Mucosa of stomach (tissue), 1 donor: ENCODE measurements at regions not wholly inside any gene's neighbourhood (a gene's known extent, or its start where the extent isn't known, plus 50 kb on each side); places are given as distances from the start of the nearest gene placed in this dataset.
"Not testable (repeated sequence)": the region's sequence is repeated elsewhere in the genome, so short reads cannot be mapped to it uniquely, and the experiment has no call there.

Experiments used
- H3K27me3 ChIP-seq: one replicate; pipeline ENCODE4 v1.7.0; 2013; ENCODE audit warnings: mild to moderate bottlenecking, low read length; ENCODE audit not compliant: control insufficient read depth, insufficient read depth
- H3K36me3 ChIP-seq: one replicate; pipeline ENCODE4 v1.7.0; 2013; ENCODE audit warnings: low read length; ENCODE audit not compliant: control insufficient read depth, insufficient read depth
- H3K4me1 ChIP-seq: one replicate; pipeline ENCODE4 v1.7.0; 2013; ENCODE audit warnings: mild to moderate bottlenecking, low read length; ENCODE audit not compliant: control insufficient read depth, insufficient read depth
- H3K4me3 ChIP-seq: one replicate; pipeline ENCODE4 v1.7.0; 2013; ENCODE audit warnings: low read length
- H3K9ac ChIP-seq: one replicate; pipeline ENCODE4 v1.7.0; 2013; ENCODE audit warnings: mild to moderate bottlenecking, low read length, moderate library complexity
- H3K9me3 ChIP-seq: one replicate; pipeline ENCODE4 v1.7.0; 2013; ENCODE audit warnings: mild to moderate bottlenecking, low read length, moderate library complexity; ENCODE audit not compliant: control insufficient read depth
- donor health status: Pancreatic carcinoma.

DNA sequence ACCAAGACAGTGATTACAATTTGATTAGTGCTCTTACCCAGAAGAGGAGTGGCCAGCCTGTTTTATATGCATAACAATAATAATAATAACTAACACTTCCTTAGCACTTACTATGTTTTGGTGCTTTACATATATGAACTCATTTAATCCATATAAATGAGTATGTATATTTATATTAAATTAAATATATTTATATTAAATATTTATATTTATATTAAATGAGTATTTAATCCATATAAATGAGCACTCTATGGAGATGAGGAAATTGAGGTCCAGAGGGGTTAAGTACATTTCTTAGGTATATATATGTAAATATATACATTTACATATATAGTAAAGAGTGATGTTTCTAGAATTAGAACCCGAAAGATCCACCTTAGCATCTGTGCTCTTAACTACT, 673.9 kb upstream of the ACVR2A start:
- Histone ChIP-seq H3K27me3 (no peaks in the 10 kb centered on the region), H3K9ac (no peak overlapping the region), H3K4me1 (no peaks in the 10 kb centered on the region), H3K9me3 (no peaks in the 10 kb centered on the region), H3K4me3 (no peak overlapping the region), H3K36me3 (no peaks in the 10 kb centered on the region)

DNA sequence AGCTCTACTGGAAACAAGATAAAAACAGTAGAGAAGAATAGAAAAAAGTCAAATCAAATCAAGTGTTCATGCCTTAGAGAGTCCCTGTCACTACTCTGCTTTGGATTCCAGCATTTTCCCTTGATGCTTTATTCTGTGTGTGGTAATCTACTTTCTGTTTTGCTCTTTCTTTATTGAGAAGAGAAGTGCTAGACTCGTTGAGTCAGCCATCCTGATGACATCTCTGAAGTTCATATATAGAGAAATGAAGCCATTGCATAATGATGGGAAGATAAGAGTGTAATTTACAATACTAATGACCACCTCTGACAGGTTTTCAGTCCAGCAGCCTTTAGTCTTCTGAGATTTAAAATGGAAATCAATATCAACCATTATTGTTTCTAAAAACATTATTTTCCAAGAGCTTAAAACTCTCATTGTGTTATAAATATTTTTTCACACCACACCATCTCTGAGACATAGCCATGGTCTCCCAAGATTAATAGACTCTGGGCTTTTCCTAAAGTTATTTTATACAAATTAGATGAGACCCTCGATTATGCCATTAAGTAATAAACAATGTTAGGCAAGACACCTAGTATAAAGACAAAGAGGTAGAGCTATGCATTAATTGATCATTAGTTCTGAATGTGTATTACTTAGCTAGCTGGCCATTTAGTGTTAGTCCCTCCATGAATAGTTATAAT, 679.0 kb upstream of the ACVR2A start:
- Histone ChIP-seq H3K4me3 (no peak overlapping the region), H3K9ac (no peak overlapping the region), H3K4me1 (no peaks in the 10 kb centered on the region), H3K36me3 (no peaks in the 10 kb centered on the region), H3K27me3 (no peaks in the 10 kb centered on the region), H3K9me3 (no peaks in the 10 kb centered on the region)

GRCh38 chr2:147164563-147164962, 680.3 kb upstream of the ACVR2A start:
- Histone ChIP-seq H3K9ac (no peak overlapping the region), H3K4me3 (no peak overlapping the region), H3K9me3 (no peaks in the 10 kb centered on the region)

GRCh38 chr2:147161746-147162145, 683.1 kb upstream of the ACVR2A start:
- no peaks in the 10 kb centered on the region for H3K36me3 ChIP-seq
- H3K4me3 ChIP-seq = no peak overlapping the region
- H3K4me1 ChIP-seq = no peaks in the 10 kb centered on the region
- H3K9me3 ChIP-seq = no peaks in the 10 kb centered on the region
- no peaks in the 10 kb centered on the region for H3K27me3 ChIP-seq
- H3K9ac ChIP-seq = no peak overlapping the region

More at GRCh38 chr2:147164563-147164962, 680.3 kb upstream of the ACVR2A start:
- Histone ChIP-seq H3K27me3 (no peaks in the 10 kb centered on the region), H3K4me1 (no peaks in the 10 kb centered on the region), H3K36me3 (no peaks in the 10 kb centered on the region)

DNA sequence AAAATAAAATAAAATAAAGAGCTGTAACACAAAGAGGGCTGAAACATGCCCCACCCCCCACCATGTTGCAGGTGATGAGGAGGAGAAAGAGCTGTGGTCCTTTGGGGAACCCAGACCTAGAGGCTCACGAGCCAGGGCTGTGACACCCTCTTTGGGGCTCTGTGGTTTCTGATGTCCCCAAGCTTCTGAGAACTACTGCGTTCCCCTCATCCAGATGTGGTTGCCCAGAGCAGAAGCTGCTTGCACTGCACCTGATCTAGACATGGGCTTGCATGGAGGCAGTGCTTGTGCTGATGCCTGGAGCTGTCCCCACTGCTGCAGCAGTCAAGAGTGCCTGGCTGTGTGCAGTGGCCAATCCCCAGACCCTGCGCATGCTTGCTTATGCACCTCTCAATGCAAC, 687.9 kb upstream of the ACVR2A start:
- Histone ChIP-seq H3K9ac (no peak overlapping the region), H3K4me1 (no peaks in the 10 kb centered on the region), H3K36me3 (no peaks in the 10 kb centered on the region)

GRCh38 chr2:147150241-147150635, 694.6 kb upstream of the ACVR2A start:
- no peaks in the 10 kb centered on the region for H3K9me3 ChIP-seq
- no peak overlapping the region for H3K4me3 ChIP-seq
- H3K9ac ChIP-seq = no peak overlapping the region
- no peaks in the 10 kb centered on the region for H3K36me3 ChIP-seq
- no peaks in the 10 kb centered on the region for H3K27me3 ChIP-seq
- no peaks in the 10 kb centered on the region for H3K4me1 ChIP-seq

More for the DNA sequence above, 687.9 kb upstream of the ACVR2A start:
- Histone ChIP-seq H3K9me3 (no peaks in the 10 kb centered on the region), H3K27me3 (no peaks in the 10 kb centered on the region), H3K4me3 (no peak overlapping the region)

- H3K9me3 ChIP-seq = no peaks in the 10 kb centered on the region
- no peaks in the 10 kb centered on the region for H3K4me1 ChIP-seq
- H3K4me3 ChIP-seq = no peak overlapping the region
- no peak overlapping the region for H3K9ac ChIP-seq
- H3K27me3 ChIP-seq = no peaks in the 10 kb centered on the region
- no peaks in the 10 kb centered on the region for H3K36me3 ChIP-seq
Measured at GRCh38 chr2:147149575-147150240, 695.1 kb upstream of the ACVR2A start.

DNA sequence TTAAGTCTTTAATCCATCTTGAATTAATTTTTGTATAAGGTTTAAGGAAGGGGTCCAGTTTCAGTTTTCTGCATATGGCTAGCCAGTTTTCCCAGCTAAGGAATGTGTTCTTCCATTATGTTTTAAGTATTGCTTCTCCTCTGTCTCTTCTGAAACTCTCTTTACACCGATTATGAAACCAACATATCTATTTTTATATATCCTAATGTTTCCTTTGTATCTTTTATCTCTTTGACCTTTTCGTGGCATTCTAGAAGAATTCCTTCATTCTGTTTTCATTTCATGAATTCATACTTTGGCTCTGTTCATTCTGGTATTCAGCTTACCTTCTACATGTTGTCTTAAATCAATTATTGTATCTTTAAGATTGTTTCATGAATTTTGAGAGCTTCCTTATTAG, 697.0 kb upstream of the ACVR2A start:
- Histone ChIP-seq H3K4me1 (no peaks in the 10 kb centered on the region), H3K9me3 (no peaks in the 10 kb centered on the region), H3K9ac (no peak overlapping the region), H3K36me3 (no peaks in the 10 kb centered on the region), H3K4me3 (no peak overlapping the region), H3K27me3 (no peaks in the 10 kb centered on the region)

DNA sequence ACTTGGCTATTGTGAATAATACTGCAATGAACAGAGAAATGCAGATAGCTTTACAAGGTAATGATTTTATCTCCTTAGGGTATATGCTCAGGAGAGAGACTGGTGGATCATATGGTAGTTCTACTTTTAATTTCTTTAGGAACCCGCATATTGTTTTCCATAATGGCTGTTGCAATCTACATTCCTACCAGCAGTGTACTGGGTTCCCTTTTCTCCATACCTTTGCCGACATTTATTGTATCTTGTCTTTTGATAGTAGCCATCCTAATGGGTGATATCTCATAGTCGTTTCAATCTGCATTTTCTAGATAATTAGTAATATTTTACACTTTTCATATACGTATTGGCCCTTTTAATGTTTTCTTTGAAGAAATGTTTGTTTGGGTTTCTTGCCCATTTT, 702.9 kb upstream of the ACVR2A start:
- Histone ChIP-seq H3K4me1 (no peaks in the 10 kb centered on the region), H3K4me3 (no peak overlapping the region), H3K9ac (no peak overlapping the region)

GRCh38 chr2:147139732-147140131, 705.1 kb upstream of the ACVR2A start:
- not testable (repeated sequence) for H3K36me3 ChIP-seq, H3K9me3 ChIP-seq, H3K4me3 ChIP-seq, H3K9ac ChIP-seq, H3K27me3 ChIP-seq, H3K4me1 ChIP-seq

More for the DNA sequence above, 702.9 kb upstream of the ACVR2A start:
- Histone ChIP-seq H3K36me3 (no peaks in the 10 kb centered on the region), H3K27me3 (no peaks in the 10 kb centered on the region), H3K9me3 (no peaks in the 10 kb centered on the region)

GRCh38 chr2:147137711-147138110, 707.1 kb upstream of the ACVR2A start:
- Histone ChIP-seq H3K4me1 (peaks cover 13% of the 10 kb centered on the region), H3K36me3 (no peaks in the 10 kb centered on the region), H3K9ac (no peak overlapping the region), H3K9me3 (no peaks in the 10 kb centered on the region), H3K27me3 (no peaks in the 10 kb centered on the region), H3K4me3 (no peak overlapping the region)

DNA sequence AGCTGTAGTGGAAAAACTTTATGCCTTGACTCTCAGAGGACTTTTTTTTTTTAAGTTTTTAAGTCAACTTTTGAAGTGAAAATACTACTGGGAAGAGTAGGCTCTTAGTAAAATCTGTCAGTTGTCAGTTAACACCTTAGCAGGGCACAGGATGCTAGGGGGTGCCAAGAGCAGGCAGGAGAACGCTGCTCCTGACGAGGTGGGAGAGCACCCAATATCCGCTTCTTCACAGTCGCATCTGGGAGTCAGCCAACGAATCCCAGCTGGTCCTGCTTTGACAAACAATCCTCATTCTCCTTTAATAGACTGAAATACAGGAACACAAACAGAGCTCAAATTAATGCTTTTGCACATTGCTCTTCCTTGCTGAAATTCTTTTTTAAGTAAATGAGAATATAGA, 709.5 kb upstream of the ACVR2A start:
- peaks cover 15% of the 10 kb centered on the region for H3K4me1 ChIP-seq
- H3K27me3 ChIP-seq = no peaks in the 10 kb centered on the region
- H3K4me3 ChIP-seq = no peak overlapping the region
- no peaks in the 10 kb centered on the region for H3K36me3 ChIP-seq
- no peaks in the 10 kb centered on the region for H3K9me3 ChIP-seq
- no peak overlapping the region for H3K9ac ChIP-seq
